Natural killer cell (primary cell): ENCODE measurements at regions not wholly inside any gene's neighbourhood (a gene's known extent, or its start where the extent isn't known, plus 50 kb on each side); places are given as distances from the start of the nearest gene placed in this dataset.

Experiments
- ATAC-seq, 3 donors: fragments of 150-1000 bp in 2 of 3; fragments of 200-7000 bp in 1 of 3; cut with Tn5 transposase; 1 replicate in 1 of 3; 2 replicates in 2 of 3; pipeline ENCODE4 v1.10.0; 2021; ENCODE audit warnings: mild to moderate bottlenecking in 2 of 3, moderate library complexity in 2 of 3
- DNase-seq, 2 donors: peaks; one replicate each; pipeline versions ENCODE4 v3.0.0 to v3.0.0-alpha.2; 2013 to 2021; ENCODE audit warnings: mixed read lengths in 1 of 2
- H3K27ac ChIP-seq: one replicate; pipeline ENCODE4 v1.5.1; 2013; ENCODE audit warnings: mild to moderate bottlenecking, low read length
- H3K27me3 ChIP-seq: one replicate; pipeline ENCODE4 v1.6.1; 2013; ENCODE audit warnings: low read length; ENCODE audit not compliant: control insufficient read depth, insufficient read depth
- H3K36me3 ChIP-seq: one replicate; pipeline ENCODE4 v1.6.1; 2013; ENCODE audit warnings: low read length; ENCODE audit not compliant: control insufficient read depth, insufficient read depth
- H3K4me1 ChIP-seq: one replicate; pipeline ENCODE4 v1.6.1; 2013; ENCODE audit warnings: low read length; ENCODE audit not compliant: control insufficient read depth, insufficient read depth
- H3K4me3 ChIP-seq: one replicate; pipeline ENCODE4 v1.5.1; 2013; ENCODE audit warnings: low read length
- H3K9me3 ChIP-seq: one replicate; pipeline ENCODE4 v1.6.1; 2013; ENCODE audit warnings: low read length; ENCODE audit not compliant: control insufficient read depth, insufficient read depth
- H3K27ac Mint-ChIP-seq, 2 donors: one replicate each; pipeline ENCODE4 v1.8.0; 2022; ENCODE audit warnings: mild to moderate bottlenecking in 2 of 2, mixed read lengths in 2 of 2, moderate library complexity in 1 of 2
- H3K27me3 Mint-ChIP-seq, 2 donors: one replicate each; pipeline ENCODE4 v1.8.0; 2022; ENCODE audit warnings: low read depth in 2 of 2, mixed read lengths in 2 of 2
- H3K36me3 Mint-ChIP-seq: one replicate; pipeline ENCODE4 v1.8.0; 2022; ENCODE audit warnings: mixed read lengths
- H3K4me1 Mint-ChIP-seq, 2 donors: one replicate each; pipeline ENCODE4 v1.8.0; 2022; ENCODE audit warnings: mixed read lengths in 2 of 2
- H3K4me3 Mint-ChIP-seq: one replicate; pipeline ENCODE4 v1.8.0; 2022; ENCODE audit warnings: mild to moderate bottlenecking, moderate library complexity, mixed read lengths
- H3K9me3 Mint-ChIP-seq, 2 donors: one replicate each; pipeline ENCODE4 v1.8.0; 2022; ENCODE audit warnings: mixed read lengths in 2 of 2
- WGBS: methylation state at CpG from one replicate; pipeline ENCODE4 v1.1.7; 2013; ENCODE audit warnings: missing lambda C conversion rate; ENCODE audit not compliant: insufficient coverage; 5-methylcytosine and 5-hydroxymethylcytosine counted together
- intact Hi-C: fragments of 100-400 bp; cut with micrococcal nuclease; formaldehyde crosslinking; loops from one replicate; pipeline ENCODE4 v1.14.2; 2022
- TF ChIP-seq, protein P1 (sequence below): fragments of 200-600 bp; IDR thresholded peaks from one replicate; pipeline ENCODE4 v1.8.0; 2022; ENCODE audit warnings: antibody characterized with exemption

DNA sequence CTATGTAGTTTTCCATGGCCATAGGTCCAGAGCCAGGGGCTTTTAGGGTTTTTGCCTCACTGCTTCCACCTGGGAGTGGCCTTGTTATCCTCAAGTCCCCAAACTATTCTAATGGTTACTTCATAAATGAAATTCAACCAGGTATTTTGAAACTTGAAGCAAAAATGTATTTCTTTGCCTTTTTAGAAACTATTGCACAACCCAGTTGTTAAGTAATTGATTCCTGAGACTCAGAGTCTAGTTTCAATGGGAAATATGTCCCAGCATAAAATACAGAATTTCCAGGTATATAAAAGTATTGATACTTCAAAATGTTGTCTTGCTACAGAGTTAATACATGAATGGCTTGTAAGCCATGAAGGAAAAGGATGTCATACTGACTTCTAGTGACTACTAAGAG is 456.2 kb upstream of the DAB2 start:
- Histone ChIP-seq H3K4me1 (no peaks in the 10 kb centered on the region), H3K27me3 (peaks cover 5% of the 10 kb centered on the region), H3K4me3 (no peak overlapping the region), H3K27ac (no peak overlapping the region), H3K36me3 (no peaks in the 10 kb centered on the region), H3K9me3 (no peaks in the 10 kb centered on the region)
- peaks cover 15 to 17% of the 10 kb centered on the region in 2 donors for H3K27me3 Mint-ChIP-seq
- peaks cover 0 to 3% of the 10 kb centered on the region in 2 donors for H3K9me3 Mint-ChIP-seq
- no peak overlapping the region for H3K4me3 Mint-ChIP-seq
- intact Hi-C loops = no loop called here
- TF ChIP-seq, protein P1, sequence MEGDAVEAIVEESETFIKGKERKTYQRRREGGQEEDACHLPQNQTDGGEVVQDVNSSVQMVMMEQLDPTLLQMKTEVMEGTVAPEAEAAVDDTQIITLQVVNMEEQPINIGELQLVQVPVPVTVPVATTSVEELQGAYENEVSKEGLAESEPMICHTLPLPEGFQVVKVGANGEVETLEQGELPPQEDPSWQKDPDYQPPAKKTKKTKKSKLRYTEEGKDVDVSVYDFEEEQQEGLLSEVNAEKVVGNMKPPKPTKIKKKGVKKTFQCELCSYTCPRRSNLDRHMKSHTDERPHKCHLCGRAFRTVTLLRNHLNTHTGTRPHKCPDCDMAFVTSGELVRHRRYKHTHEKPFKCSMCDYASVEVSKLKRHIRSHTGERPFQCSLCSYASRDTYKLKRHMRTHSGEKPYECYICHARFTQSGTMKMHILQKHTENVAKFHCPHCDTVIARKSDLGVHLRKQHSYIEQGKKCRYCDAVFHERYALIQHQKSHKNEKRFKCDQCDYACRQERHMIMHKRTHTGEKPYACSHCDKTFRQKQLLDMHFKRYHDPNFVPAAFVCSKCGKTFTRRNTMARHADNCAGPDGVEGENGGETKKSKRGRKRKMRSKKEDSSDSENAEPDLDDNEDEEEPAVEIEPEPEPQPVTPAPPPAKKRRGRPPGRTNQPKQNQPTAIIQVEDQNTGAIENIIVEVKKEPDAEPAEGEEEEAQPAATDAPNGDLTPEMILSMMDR = no peak
- DNase-seq (no peak), ATAC-seq (no peak)
- no peaks in the 10 kb centered on the region for H3K4me1 Mint-ChIP-seq
- no peak overlapping the region for H3K27ac Mint-ChIP-seq
- no peaks in the 10 kb centered on the region for H3K36me3 Mint-ChIP-seq

DNA sequence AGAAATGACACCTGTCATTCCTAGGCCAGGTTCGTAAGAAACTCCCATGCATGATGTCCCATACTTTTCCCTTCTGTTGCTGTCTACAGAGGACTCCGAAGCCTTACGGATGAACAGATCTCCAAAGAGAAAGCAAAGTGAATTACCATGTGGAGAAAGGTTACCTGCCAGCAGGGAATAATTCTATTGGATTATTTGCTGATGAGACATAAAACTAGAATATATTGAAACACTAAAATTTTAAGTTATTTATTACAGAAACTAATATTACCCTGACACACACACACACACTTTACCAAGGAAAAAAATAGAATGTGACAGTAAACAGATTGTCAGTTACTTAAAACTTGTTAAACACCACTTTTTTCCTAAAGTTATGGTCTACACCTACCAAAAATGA is 452.7 kb upstream of the DAB2 start:
- Histone ChIP-seq H3K27ac (no peak overlapping the region), H3K4me1 (no peaks in the 10 kb centered on the region), H3K4me3 (no peak overlapping the region), H3K27me3 (peaks cover 12% of the 10 kb centered on the region), H3K36me3 (no peaks in the 10 kb centered on the region), H3K9me3 (no peaks in the 10 kb centered on the region)
- no peaks in the 10 kb centered on the region for H3K4me1 Mint-ChIP-seq
- no peaks in the 10 kb centered on the region for H3K36me3 Mint-ChIP-seq
- H3K9me3 Mint-ChIP-seq = peaks cover 0 to 3% of the 10 kb centered on the region in 2 donors
- ATAC-seq (no peak), DNase-seq (no peak)
- WGBS = 93% methylated on average over 3 of the region's 3 CpGs
- H3K27ac Mint-ChIP-seq = no peak overlapping the region
- intact Hi-C loops = no loop called here
- H3K27me3 Mint-ChIP-seq = peaks cover 14% of the 10 kb centered on the region in 2 donors
- H3K4me3 Mint-ChIP-seq = no peak overlapping the region
- TF ChIP-seq, protein P1 = no peak

DNA sequence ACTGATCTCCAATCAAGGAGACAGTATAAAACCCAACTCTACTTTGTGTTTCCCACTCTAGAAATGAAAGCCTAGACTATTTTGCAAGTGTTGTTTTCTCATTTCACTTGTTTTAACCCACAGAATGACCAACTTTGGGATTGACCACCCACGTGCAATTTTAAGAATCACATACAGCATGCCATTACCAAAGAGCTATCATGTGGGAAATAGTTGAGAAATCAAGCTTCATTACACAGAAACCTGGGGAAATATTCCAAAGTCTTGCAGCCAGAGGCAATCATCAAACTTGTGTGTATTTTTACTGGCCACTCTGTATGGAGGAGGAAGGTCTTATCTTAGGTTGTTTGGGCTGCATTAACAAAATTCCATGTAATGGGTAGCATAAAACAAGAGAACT is 451.4 kb upstream of the DAB2 start:
- no peak overlapping the region for H3K4me3 ChIP-seq
- WGBS = 86% methylated on average over 1 of the region's 1 CpG
- ATAC-seq = no peak
- Mint-ChIP-seq H3K4me1 (no peaks in the 10 kb centered on the region), H3K9me3 (peaks cover 0 to 3% of the 10 kb centered on the region in 2 donors), H3K27ac (no peak overlapping the region), H3K36me3 (no peaks in the 10 kb centered on the region), H3K27me3 (peaks cover 14 to 17% of the 10 kb centered on the region in 2 donors), H3K4me3 (no peak overlapping the region)
- peaks cover 7% of the 10 kb centered on the region for H3K27me3 ChIP-seq
- H3K4me1 ChIP-seq = no peaks in the 10 kb centered on the region
- no peaks in the 10 kb centered on the region for H3K9me3 ChIP-seq
- no peaks in the 10 kb centered on the region for H3K36me3 ChIP-seq
- H3K27ac ChIP-seq = no peak overlapping the region
- TF ChIP-seq, protein P1 = no peak
- intact Hi-C loops = no loop called here
- no peak for DNase-seq

DNA sequence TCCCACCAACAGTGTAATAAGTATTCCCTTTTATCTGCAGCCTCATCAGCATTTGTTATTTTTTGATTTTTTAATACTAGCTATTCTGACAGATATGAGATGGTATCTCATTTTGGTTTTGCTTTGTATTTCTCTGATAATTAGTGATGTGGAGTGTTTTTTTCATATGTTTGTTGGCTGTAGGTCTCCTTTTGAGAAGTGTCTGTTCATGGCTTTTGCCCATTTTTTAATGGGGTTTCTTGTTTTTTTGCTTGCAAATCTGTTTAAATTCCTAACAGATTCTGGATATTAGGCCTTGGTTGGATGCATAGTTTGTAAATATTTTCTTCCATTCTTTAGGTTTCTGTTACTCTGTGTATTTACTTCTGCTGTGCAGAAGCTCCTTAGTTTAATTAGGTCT is 445.4 kb upstream of the DAB2 start:
- Histone ChIP-seq H3K36me3 (no peaks in the 10 kb centered on the region), H3K9me3 (no peaks in the 10 kb centered on the region), H3K27ac (no peak overlapping the region), H3K4me3 (no peak overlapping the region), H3K4me1 (no peaks in the 10 kb centered on the region), H3K27me3 (peaks cover 10% of the 10 kb centered on the region)
- ATAC-seq = no peak
- no peaks in the 10 kb centered on the region for H3K4me1 Mint-ChIP-seq
- H3K36me3 Mint-ChIP-seq = peaks cover 8% of the 10 kb centered on the region
- no peak for DNase-seq
- H3K9me3 Mint-ChIP-seq = peaks cover 2 to 7% of the 10 kb centered on the region in 2 donors
- TF ChIP-seq, protein P1 = no peak
- H3K27me3 Mint-ChIP-seq = peaks cover 6 to 8% of the 10 kb centered on the region in 2 donors
- H3K27ac Mint-ChIP-seq = no peak overlapping the region
- no peak overlapping the region for H3K4me3 Mint-ChIP-seq
- intact Hi-C loops = no loop called here
